Left ventricle myocardium inferior (tissue), 1 donor: ENCODE measurements at regions not wholly inside any gene's neighbourhood (a gene's known extent, or its start where the extent isn't known, plus 50 kb on each side); places are given as distances from the start of the nearest gene placed in this dataset.

Experiments used
- DNase-seq: peaks from one replicate; pipeline ENCODE4 v3.0.0-alpha.2; 2020
- H3K27ac ChIP-seq: fragments of 200-600 bp; replicated peaks from 2 replicates; pipeline ENCODE4 v1.8.0; 2021
- H3K27me3 ChIP-seq: fragments of 200-600 bp; 2 replicates; pipeline ENCODE4 v1.8.0; 2021; ENCODE audit warnings: low read depth
- H3K36me3 ChIP-seq: fragments of 200-600 bp; 2 replicates; pipeline ENCODE4 v1.8.0; 2021
- H3K4me1 ChIP-seq: fragments of 200-600 bp; 2 replicates; pipeline ENCODE4 v1.8.0; 2021
- H3K4me3 ChIP-seq: fragments of 200-600 bp; 2 replicates; pipeline ENCODE4 v1.8.0; 2021; ENCODE audit warnings: mild to moderate bottlenecking, moderate library complexity
- H3K9me3 ChIP-seq: fragments of 200-600 bp; replicated peaks from 2 replicates; pipeline ENCODE4 v1.8.0; 2021
- CTCF ChIP-seq: fragments of 200-600 bp; IDR thresholded peaks from 2 replicates; pipeline ENCODE4 v1.8.0; 2021; ENCODE audit warnings: antibody characterized with exemption, mild to moderate bottlenecking, borderline replicate concordance
- intact Hi-C: fragments of 100-400 bp; cut with micrococcal nuclease; formaldehyde crosslinking; loops from one replicate; pipeline ENCODE4 v1.11.0; 2022
- donor health status: DM: no; HTN: yes; CAD: no; lungs with severe emphysema.

- intact Hi-C loops = no loop called here
Measured at GRCh38 chr3:124318656-124319055, 326.7 kb upstream of the ROPN1 start.

DNA sequence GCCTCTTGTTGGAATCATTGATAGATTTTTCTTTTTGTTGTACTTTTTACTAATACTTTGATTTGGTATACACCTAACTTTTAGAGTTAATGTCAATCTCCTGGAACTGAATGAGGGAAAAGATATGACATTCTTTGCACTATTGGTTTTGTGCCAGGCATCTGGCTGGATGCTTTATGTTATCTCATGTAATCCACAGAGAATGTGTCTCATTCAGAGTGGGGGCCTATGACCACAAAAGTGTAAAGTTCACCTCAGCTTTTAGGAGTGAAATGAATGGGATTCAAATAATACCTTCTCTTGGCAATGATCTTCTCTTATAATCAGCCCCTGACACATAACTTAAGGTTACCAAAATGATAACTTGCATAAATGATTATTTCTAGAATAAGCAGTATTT, 329.1 kb upstream of the ROPN1 start:
- H3K4me1 ChIP-seq = no peaks in the 10 kb centered on the region
- H3K27me3 ChIP-seq = no peaks in the 10 kb centered on the region
- H3K4me3 ChIP-seq = no peak overlapping the region
- TF ChIP-seq CTCF = no peak
- no peak for DNase-seq
- H3K36me3 ChIP-seq = no peaks in the 10 kb centered on the region
- no peaks in the 10 kb centered on the region for H3K9me3 ChIP-seq
- intact Hi-C loops = no loop called here
- H3K27ac ChIP-seq = no peak overlapping the region

More at GRCh38 chr3:124318656-124319055, 326.7 kb upstream of the ROPN1 start:
- Histone ChIP-seq H3K4me3 (no peak overlapping the region), H3K9me3 (no peaks in the 10 kb centered on the region), H3K4me1 (no peaks in the 10 kb centered on the region), H3K27me3 (no peaks in the 10 kb centered on the region), H3K27ac (no peak overlapping the region), H3K36me3 (no peaks in the 10 kb centered on the region)
- no peak for TF ChIP-seq CTCF
- DNase-seq = no peak

GRCh38 chr3:124322309-124322880, 330.5 kb upstream of the ROPN1 start:
- Histone ChIP-seq H3K36me3 (no peaks in the 10 kb centered on the region), H3K4me3 (no peak overlapping the region), H3K27me3 (no peaks in the 10 kb centered on the region), H3K4me1 (no peaks in the 10 kb centered on the region), H3K27ac (no peak overlapping the region), H3K9me3 (no peaks in the 10 kb centered on the region)
- DNase-seq = no peak
- intact Hi-C loops = no loop called here
- TF ChIP-seq CTCF = no peak

DNA sequence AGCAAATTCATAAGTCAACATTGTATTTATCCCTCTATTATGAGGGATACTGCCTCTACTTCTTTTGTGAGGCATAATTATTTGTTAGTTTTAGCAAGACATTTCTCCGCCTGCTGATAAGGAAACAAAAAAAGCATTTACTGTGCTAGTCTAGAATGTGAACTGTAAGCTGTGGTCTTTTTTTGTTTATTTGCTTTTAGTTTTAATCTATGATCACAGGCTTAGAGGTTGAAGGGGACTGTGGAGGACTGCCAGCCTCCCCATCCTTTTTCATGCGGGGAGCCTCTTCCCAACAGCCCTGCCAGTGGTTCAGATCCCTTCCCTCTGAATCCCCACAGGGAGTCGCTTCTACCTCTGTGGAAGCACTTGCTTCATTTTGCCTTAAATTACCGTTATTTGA, 331.0 kb upstream of the ROPN1 start:
- no peak for DNase-seq
- TF ChIP-seq CTCF = no peak
- Histone ChIP-seq H3K9me3 (no peaks in the 10 kb centered on the region), H3K27me3 (no peaks in the 10 kb centered on the region), H3K4me3 (no peak overlapping the region), H3K36me3 (peaks cover 2% of the 10 kb centered on the region), H3K4me1 (no peaks in the 10 kb centered on the region), H3K27ac (no peak overlapping the region)
- intact Hi-C loops = no loop called here

DNA sequence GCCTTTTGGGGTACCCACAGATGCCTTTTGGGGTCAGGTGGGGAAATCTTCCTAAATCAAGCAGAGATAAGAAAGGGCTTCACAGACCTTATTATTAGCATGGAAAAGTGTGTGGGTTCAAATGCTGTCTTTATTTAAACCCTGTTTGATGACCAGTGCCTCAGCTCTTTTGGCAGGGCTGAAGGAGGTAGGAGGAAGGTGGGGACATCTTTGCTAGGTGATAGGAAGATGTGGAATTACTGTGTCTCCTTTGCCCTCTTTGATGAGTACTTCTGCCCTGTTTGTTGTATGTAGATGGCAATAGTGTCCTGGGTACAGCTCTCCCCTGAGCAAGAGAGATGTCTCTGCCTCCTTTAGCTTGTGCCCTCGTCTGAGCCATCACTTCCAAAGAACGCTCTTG, 333.3 kb upstream of the ROPN1 start:
- intact Hi-C loops = no loop called here
- no peak for TF ChIP-seq CTCF
- Histone ChIP-seq H3K27ac (no peak overlapping the region), H3K36me3 (peaks cover 3% of the 10 kb centered on the region), H3K27me3 (no peaks in the 10 kb centered on the region), H3K9me3 (no peaks in the 10 kb centered on the region), H3K4me1 (no peaks in the 10 kb centered on the region), H3K4me3 (no peak overlapping the region)
- no peak for DNase-seq
